ENCODE measurements at regions not wholly inside any gene's neighbourhood (a gene's known extent, or its start where the extent isn't known, plus 50 kb on each side); places are given as distances from the start of the nearest gene placed in this dataset.

GRCh38 chr2:221691571-221691970 is 119.5 kb upstream of the EPHA4 start:
- Histone ChIP-seq H2AK5ac (ENCODE audit: low read depth, low read length) (no peak overlapping the region), H3K79me1 (ENCODE audit: low read depth, low read length) (no peaks in the 10 kb centered on the region), H3K23me2 (ENCODE audit: low read depth, low read length) (no peaks in the 10 kb centered on the region), H2BK120ac (replicated peaks; ENCODE audit: low read depth, low read length) (no peak overlapping the region), H3K36me3 (ENCODE audit: control insufficient read depth in 2 of 4, insufficient read depth in 4 of 4, low read length in 3 of 4) (no peaks in the 10 kb centered on the region), H3K4me3 (ENCODE audit: extremely low read depth in 1 of 4, insufficient read depth in 2 of 4, low read depth in 3 of 4, low read length in 4 of 4) (no peak overlapping the region), H3K27me3 (replicated peaks in 1 of 4; ENCODE audit: control insufficient read depth in 3 of 4, extremely low read depth in 1 of 4, insufficient read depth in 3 of 4, low read length in 3 of 4) (no peaks in the 10 kb centered on the region), H3K9me3 (ENCODE audit: insufficient read depth in 2 of 2, low read depth in 1 of 2, low read length in 1 of 2) (no peaks in the 10 kb centered on the region), H2BK20ac (ENCODE audit: low read length) (no peak overlapping the region), H3K14ac (ENCODE audit: insufficient read length) (no peak overlapping the region), H3K27ac (ENCODE audit: low read depth, low read length) (no peak overlapping the region), H3K4ac (replicated peaks; ENCODE audit: insufficient read length, low read depth, low read length) (no peak overlapping the region), H4K8ac (ENCODE audit: extremely low read depth, insufficient read depth, low read length) (no peak overlapping the region), H2BK12ac (ENCODE audit: low read depth, low read length) (no peak overlapping the region), H3K4me2 (ENCODE audit: insufficient read depth in 1 of 2, low read depth in 2 of 2, low read length in 2 of 2) (no peak overlapping the region), H4K91ac (replicated peaks; ENCODE audit: insufficient read length, low read length) (no peak overlapping the region), H3K23ac (ENCODE audit: insufficient read length) (no peak overlapping the region), H2AFZ (ENCODE audit: low read length) (no peak overlapping the region), H4K20me1 (replicated peaks in 1 of 2; ENCODE audit: control insufficient read depth in 1 of 2, insufficient read depth in 2 of 2, low read length in 2 of 2) (no peaks in the 10 kb centered on the region), H3K18ac (ENCODE audit: extremely low read depth, low read length) (no peak overlapping the region), H4K5ac (ENCODE audit: insufficient read length, low read depth, low read length) (no peak overlapping the region), H3K56ac (replicated peaks; ENCODE audit: insufficient read length, low read depth, low read length) (no peak overlapping the region), H3K79me2 (ENCODE audit: control insufficient read depth in 1 of 2, insufficient read depth in 2 of 2, low read length in 2 of 2) (no peaks in the 10 kb centered on the region), H3K9ac (replicated peaks in 1 of 4; ENCODE audit: extremely low read depth in 1 of 4, low read depth in 3 of 4, low read length in 3 of 4) (no peak overlapping the region), H2BK15ac (ENCODE audit: low read length) (no peak overlapping the region), H3K4me1 (replicated peaks in 1 of 4; ENCODE audit: control insufficient read depth in 3 of 4, insufficient read depth in 4 of 4, low read length in 3 of 4) (no peaks in the 10 kb centered on the region), H2BK5ac (ENCODE audit: low read depth, low read length) (no peak overlapping the region)
- POLR2A ChIA-PET (ENCODE audit: partially characterized antibody) = no interaction called here
- DNase-seq (ENCODE audit: low read depth in 1 of 2, low spot score in 2 of 2) = no peak
- no peak for FAIRE-seq
- WGBS, 2 experiments (ENCODE audit: extremely low coverage in 1 of 2, insufficient coverage in 1 of 2, insufficient read length in 1 of 2, insufficient replicate concordance in 2 of 2, low coverage in 1 of 2, low lambda C conversion rate in 2 of 2, missing lambda C conversion rate in 1 of 2) = 83% methylated on average over 1 of the region's 1 CpG; no CpG with 5 or more reads in 1 of the 2 experiments
- CTCF ChIA-PET (ENCODE audit: partially characterized antibody) = no interaction called here
- no peak for TF ChIP-seq CTCF (IDR thresholded peaks at IDR 0.05; ENCODE audit: control extremely low read depth in 1 of 3, insufficient read depth in 1 of 3, low read depth in 1 of 3, low read length in 3 of 3)
- TF ChIP-seq SUZ12 (IDR thresholded peaks at IDR 0.05; ENCODE audit: low read length) = no peak
- TF ChIP-seq SIN3A (conservative IDR thresholded peaks at IDR 0.05 in 1 of 2, IDR thresholded peaks at IDR 0.05 in 1 of 2; ENCODE audit: low read depth in 1 of 2, low read length in 2 of 2) = no peak
- TF ChIP-seq CHD1 (IDR thresholded peaks at IDR 0.05; ENCODE audit: low read depth, low read length) = no peak
- no peak for TF ChIP-seq ATF2 (IDR thresholded peaks at IDR 0.05; ENCODE audit: low read length)
- TF ChIP-seq MAFK (IDR thresholded peaks at IDR 0.05; ENCODE audit: low read depth, low read length) = no peak
- TF ChIP-seq KDM1A (IDR thresholded peaks at IDR 0.05; ENCODE audit: borderline replicate concordance, low read length) = no peak
- no peak for TF ChIP-seq PHF8 (conservative IDR thresholded peaks at IDR 0.05; ENCODE audit: low read depth, low read length)
- no peak for TF ChIP-seq SIRT6 (IDR thresholded peaks at IDR 0.05; ENCODE audit: low read length)
- no peak for TF ChIP-seq SP2 (IDR thresholded peaks at IDR 0.05; ENCODE audit: low read length)
- no peak for TF ChIP-seq EZH2 (IDR thresholded peaks at IDR 0.05; ENCODE audit: low read depth, low read length, severe bottlenecking)

Measured in H1 (cell line).